Gastroesophageal sphincter (tissue), 4 donors: ENCODE measurements at regions not wholly inside any gene's neighbourhood (a gene's known extent, or its start where the extent isn't known, plus 50 kb on each side); places are given as distances from the start of the nearest gene placed in this dataset.

Experiments
- ATAC-seq: fragments of 150-250 bp; one replicate; pipeline ENCODE4 v1.9.1; 2016; ENCODE audit warnings: mild to moderate bottlenecking, moderate library complexity
- H3K27ac ChIP-seq, 4 donors: fragments of 200-600 bp; sonication (generic) in 3 of 4; 1 replicate in 3 of 4; 2 replicates in 1 of 4; pipeline ENCODE4 v1.5.1; 2016 to 2019
- H3K27me3 ChIP-seq: fragments of 200-600 bp; sonication (generic); one replicate; pipeline ENCODE4 v1.5.1; 2019
- H3K36me3 ChIP-seq, 2 donors: fragments of 200-600 bp; sonication (generic); one replicate each; pipeline ENCODE4 v1.5.1; 2019; ENCODE audit warnings: control low read depth in 1 of 2
- H3K4me1 ChIP-seq, 3 donors: fragments of 200-600 bp; sonication (generic); 1 replicate in 2 of 3; 2 replicates in 1 of 3; pipeline ENCODE4 v1.5.1; 2016 to 2019; ENCODE audit warnings: control low read depth in 2 of 3
- H3K4me3 ChIP-seq, 2 donors: fragments of 200-600 bp; sonication (generic); one replicate each; pipeline ENCODE4 v1.5.1; 2019; ENCODE audit warnings: mild to moderate bottlenecking in 1 of 2, moderate library complexity in 1 of 2
- H3K9me3 ChIP-seq, 3 donors: fragments of 200-600 bp; sonication (generic); one replicate each; pipeline ENCODE4 v1.5.1; 2017 to 2019; ENCODE audit warnings: control low read depth in 2 of 3
- EP300 ChIP-seq: sonication (generic); formaldehyde crosslinking; IDR thresholded peaks from one replicate; pipeline ENCODE4 v1.6.1; 2017; ENCODE audit warnings: antibody characterized with exemption, mild to moderate bottlenecking
- POLR2A ChIP-seq, 2 donors: fragments of 450-650 bp; IDR thresholded peaks; one replicate each; pipeline ENCODE4 v1.6.1; 2017; ENCODE audit warnings: antibody characterized with exemption in 2 of 2, mild to moderate bottlenecking in 2 of 2, moderate library complexity in 1 of 2
- POLR2AphosphoS5 ChIP-seq: sonication (generic); formaldehyde crosslinking; IDR thresholded peaks from one replicate; pipeline ENCODE4 v1.6.1; 2017; ENCODE audit warnings: antibody characterized with exemption
- WGBS, 2 donors: methylation state at CpG; one replicate each; pipeline ENCODE4 v1.1.5; 2018; ENCODE audit warnings: low coverage in 1 of 2; 5-methylcytosine and 5-hydroxymethylcytosine counted together
- TF ChIP-seq, protein P1 (sequence below), 4 experiments: fragments of 200-600 bp in 2 of 4; fragments of 450-650 bp in 2 of 4; sonication (generic) in 1 of 4; IDR thresholded peaks; one replicate each; pipeline ENCODE4 v1.5.1; 2017 to 2019; ENCODE audit warnings: antibody characterized with exemption in 4 of 4, mild to moderate bottlenecking in 2 of 4, moderate library complexity in 2 of 4

DNA sequence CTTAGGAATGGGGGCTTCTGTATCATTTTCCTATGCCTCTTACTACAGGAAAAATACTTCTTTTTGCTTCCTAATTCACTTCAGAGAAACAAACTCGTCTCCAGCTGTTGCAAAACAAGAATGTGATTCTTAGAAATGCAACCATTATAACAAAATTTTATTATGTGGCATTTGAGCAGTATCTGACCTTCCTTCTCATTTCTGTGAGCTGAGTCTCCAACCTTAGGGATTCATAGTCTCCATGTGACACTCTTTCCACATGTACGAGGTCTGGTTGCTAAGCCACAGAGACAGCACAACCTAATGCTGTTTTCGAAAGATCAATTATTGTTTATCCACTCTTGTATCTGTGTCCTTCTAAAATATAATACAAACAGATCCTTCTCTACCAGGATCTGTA is 75.3 kb upstream of the RGS4 start:
- no peak for ATAC-seq

DNA sequence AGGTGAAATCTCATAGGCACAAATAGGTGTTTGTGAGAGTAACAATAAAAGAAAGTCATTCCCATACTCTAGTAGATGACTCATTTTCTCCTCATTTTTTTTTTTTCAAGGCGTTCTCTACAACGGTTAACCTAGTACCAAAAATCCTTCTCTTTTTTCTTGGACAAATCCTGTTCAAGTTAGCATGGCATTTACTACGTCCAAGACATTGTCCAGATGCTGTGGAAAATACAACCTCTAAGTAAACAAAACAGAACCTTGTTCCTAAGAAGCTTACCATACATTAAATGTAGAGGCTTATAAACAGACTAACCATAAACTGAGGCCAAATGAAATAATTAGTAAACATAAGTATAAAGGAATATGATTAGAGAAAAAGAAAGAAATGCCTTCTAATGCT is 76.2 kb upstream of the RGS4 start:
- Histone ChIP-seq H3K9me3 (no peaks in the 10 kb centered on the region), H3K4me1 (no peaks in the 10 kb centered on the region), H3K27me3 (no peaks in the 10 kb centered on the region), H3K36me3 (no peaks in the 10 kb centered on the region), H3K27ac (no peak overlapping the region), H3K4me3 (no peak overlapping the region)
- no peak for ATAC-seq
- TF ChIP-seq, protein P1, sequence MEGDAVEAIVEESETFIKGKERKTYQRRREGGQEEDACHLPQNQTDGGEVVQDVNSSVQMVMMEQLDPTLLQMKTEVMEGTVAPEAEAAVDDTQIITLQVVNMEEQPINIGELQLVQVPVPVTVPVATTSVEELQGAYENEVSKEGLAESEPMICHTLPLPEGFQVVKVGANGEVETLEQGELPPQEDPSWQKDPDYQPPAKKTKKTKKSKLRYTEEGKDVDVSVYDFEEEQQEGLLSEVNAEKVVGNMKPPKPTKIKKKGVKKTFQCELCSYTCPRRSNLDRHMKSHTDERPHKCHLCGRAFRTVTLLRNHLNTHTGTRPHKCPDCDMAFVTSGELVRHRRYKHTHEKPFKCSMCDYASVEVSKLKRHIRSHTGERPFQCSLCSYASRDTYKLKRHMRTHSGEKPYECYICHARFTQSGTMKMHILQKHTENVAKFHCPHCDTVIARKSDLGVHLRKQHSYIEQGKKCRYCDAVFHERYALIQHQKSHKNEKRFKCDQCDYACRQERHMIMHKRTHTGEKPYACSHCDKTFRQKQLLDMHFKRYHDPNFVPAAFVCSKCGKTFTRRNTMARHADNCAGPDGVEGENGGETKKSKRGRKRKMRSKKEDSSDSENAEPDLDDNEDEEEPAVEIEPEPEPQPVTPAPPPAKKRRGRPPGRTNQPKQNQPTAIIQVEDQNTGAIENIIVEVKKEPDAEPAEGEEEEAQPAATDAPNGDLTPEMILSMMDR (IDR thresholded peaks at IDR 0.05), result no peak
- TF ChIP-seq EP300 (no peak), POLR2A (IDR thresholded peaks at IDR 0.05) (no peak), POLR2AphosphoS5 (no peak)
- 55 to 71% methylated on average over 3 of the region's 3 CpGs for WGBS, 2 donors

More for the DNA sequence above, 75.3 kb upstream of the RGS4 start:
- Histone ChIP-seq H3K9me3 (no peaks in the 10 kb centered on the region), H3K4me1 (no peaks in the 10 kb centered on the region), H3K36me3 (no peaks in the 10 kb centered on the region), H3K4me3 (no peak overlapping the region), H3K27me3 (no peaks in the 10 kb centered on the region), H3K27ac (no peak overlapping the region)
- WGBS, 2 donors, result 62 to 74% methylated on average over 3 of the region's 3 CpGs
- TF ChIP-seq POLR2A (IDR thresholded peaks at IDR 0.05) (no peak), POLR2AphosphoS5 (no peak), EP300 (no peak)
- TF ChIP-seq, protein P1 (IDR thresholded peaks at IDR 0.05), result no peak

DNA sequence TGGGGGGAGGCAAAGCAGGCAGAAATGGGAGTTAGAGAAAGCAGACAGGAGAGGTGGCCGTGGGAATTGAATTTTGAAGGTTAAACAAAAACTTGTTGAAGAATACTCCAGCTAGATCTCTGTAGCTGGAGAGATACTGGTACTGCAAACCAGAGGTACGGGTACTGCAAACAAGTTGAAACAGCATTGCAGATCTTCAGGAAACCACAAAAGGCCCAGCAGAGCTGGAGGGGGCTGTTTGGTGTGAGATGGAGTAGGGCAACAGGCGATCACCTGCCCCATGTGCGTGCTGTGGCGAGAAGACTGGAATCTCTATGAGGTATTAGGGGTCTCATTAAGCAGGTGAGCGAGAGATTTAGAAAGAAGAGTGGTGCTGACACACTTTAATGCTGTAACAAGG is 77.7 kb upstream of the RGS4 start:
- Histone ChIP-seq H3K36me3 (no peaks in the 10 kb centered on the region), H3K4me3 (no peak overlapping the region), H3K27me3 (no peaks in the 10 kb centered on the region), H3K4me1 (no peaks in the 10 kb centered on the region), H3K9me3 (no peaks in the 10 kb centered on the region), H3K27ac (no peak overlapping the region)
- no peak for ATAC-seq
- no peak for TF ChIP-seq POLR2AphosphoS5
- TF ChIP-seq EP300, result no peak
- no peak for TF ChIP-seq POLR2A (IDR thresholded peaks at IDR 0.05)
- TF ChIP-seq, protein P1 (IDR thresholded peaks at IDR 0.05), result no peak
- 92 to 93% methylated on average over 6 of the region's 6 CpGs for WGBS, 2 donors

DNA sequence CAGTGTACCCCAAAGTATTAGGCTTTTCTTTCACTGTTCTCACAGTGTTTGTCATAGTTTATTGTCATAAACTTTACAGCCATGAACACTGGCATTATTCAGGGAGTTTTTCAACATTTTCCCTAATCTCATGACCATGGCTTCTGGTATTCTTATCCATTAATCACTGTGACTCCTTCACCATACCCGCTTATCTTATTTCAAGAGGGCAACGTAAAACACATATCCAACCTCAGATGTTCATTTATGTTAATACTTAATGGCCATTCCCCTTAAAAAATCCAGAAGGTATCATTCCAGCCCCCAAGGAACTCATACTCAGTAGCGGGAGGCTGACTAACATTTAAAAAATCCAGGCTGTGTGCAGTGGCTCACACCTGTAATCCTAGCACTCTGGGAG is 78.5 kb upstream of the RGS4 start:
- TF ChIP-seq, protein P1 (IDR thresholded peaks at IDR 0.05), result no peak
- TF ChIP-seq EP300 (no peak), POLR2AphosphoS5 (no peak), POLR2A (IDR thresholded peaks at IDR 0.05) (no peak)
- no peaks in the 10 kb centered on the region for H3K27me3 ChIP-seq
- H3K4me3 ChIP-seq, result no peak overlapping the region
- H3K4me1 ChIP-seq, result no peaks in the 10 kb centered on the region
- H3K36me3 ChIP-seq, result no peaks in the 10 kb centered on the region
- ATAC-seq, result no peak
- no peak overlapping the region for H3K27ac ChIP-seq
- WGBS, 2 donors, result 82% methylated on average over 2 of the region's 3 CpGs; no CpG with 5 or more reads in 1 of the 2 donors
- no peaks in the 10 kb centered on the region for H3K9me3 ChIP-seq

DNA sequence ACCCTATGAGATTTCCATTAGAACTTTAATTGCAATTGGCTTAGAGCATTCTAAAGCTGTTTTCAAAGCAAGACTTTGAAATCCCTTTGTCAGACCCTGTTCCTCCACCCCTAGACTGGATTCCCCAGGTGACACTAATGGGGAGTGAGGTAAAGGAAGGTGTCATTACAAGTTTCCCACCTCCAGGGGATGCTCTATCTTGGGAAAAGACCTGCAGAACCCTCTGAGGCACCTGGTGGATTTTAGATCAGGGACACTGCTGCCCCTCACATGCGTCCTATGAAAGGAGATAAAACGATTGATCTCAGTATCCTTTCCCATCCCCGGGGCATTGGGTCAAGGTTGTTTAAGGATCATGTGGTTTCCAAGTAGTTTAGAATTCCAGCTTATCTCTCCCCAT is 80.3 kb upstream of the RGS4 start:
- no peak overlapping the region for H3K4me3 ChIP-seq
- no peak for ATAC-seq
- H3K4me1 ChIP-seq, result no peaks in the 10 kb centered on the region
- no peaks in the 10 kb centered on the region for H3K36me3 ChIP-seq
- H3K9me3 ChIP-seq, result no peaks in the 10 kb centered on the region
- 58 to 94% methylated on average over 2 to 3 of the region's 3 CpGs for WGBS, 2 donors
- TF ChIP-seq EP300, result no peak
- no peak for TF ChIP-seq POLR2A (IDR thresholded peaks at IDR 0.05)
- TF ChIP-seq, protein P1 (IDR thresholded peaks at IDR 0.05), result no peak
- no peak for TF ChIP-seq POLR2AphosphoS5
- H3K27me3 ChIP-seq, result no peaks in the 10 kb centered on the region
- H3K27ac ChIP-seq, result no peak overlapping the region
